Liver (tissue), 8 donors: ENCODE measurements at regions not wholly inside any gene's neighbourhood (a gene's known extent, or its start where the extent isn't known, plus 50 kb on each side); places are given as distances from the start of the nearest gene placed in this dataset.

ENCODE experiments used
- DNase-seq: peaks from one replicate; pipeline ENCODE4 v3.0.0-alpha.2; 2017; ENCODE audit warnings: low spot score
- H3K27ac ChIP-seq, 2 donors: one replicate each; pipeline ENCODE4 v1.7.0; 2013; ENCODE audit warnings: inconsistent platforms in 2 of 2, low read length in 2 of 2, control low read depth in 1 of 2, low read depth in 1 of 2, mild to moderate bottlenecking in 1 of 2
- H3K27me3 ChIP-seq, 4 donors: one replicate each; pipeline versions ENCODE4 v1.6.1 to v1.7.0; 2013; ENCODE audit warnings: low read length in 3 of 4, inconsistent platforms in 1 of 4, mild to moderate bottlenecking in 1 of 4, moderate library complexity in 1 of 4; ENCODE audit not compliant: control insufficient read depth in 4 of 4, insufficient read depth in 4 of 4
- H3K36me3 ChIP-seq, 4 donors: one replicate each; pipeline versions ENCODE4 v1.6.1 to v1.7.0; 2013; ENCODE audit warnings: low read length in 3 of 4, mild to moderate bottlenecking in 3 of 4, low read depth in 1 of 4, moderate library complexity in 1 of 4; ENCODE audit not compliant: control insufficient read depth in 4 of 4, insufficient read depth in 3 of 4
- H3K4me1 ChIP-seq, 4 donors: one replicate each; pipeline versions ENCODE4 v1.6.1 to v1.7.0; 2013; ENCODE audit warnings: low read length in 3 of 4, mild to moderate bottlenecking in 3 of 4, moderate library complexity in 1 of 4; ENCODE audit not compliant: control insufficient read depth in 4 of 4, insufficient read depth in 4 of 4
- H3K4me3 ChIP-seq, 3 donors: one replicate each; pipeline versions ENCODE4 v1.6.1 to v1.7.0; 2013; ENCODE audit warnings: low read length in 3 of 3, control low read depth in 1 of 3, low read depth in 1 of 3, mild to moderate bottlenecking in 1 of 3
- H3K9ac ChIP-seq, 2 donors: one replicate each; pipeline ENCODE4 v1.7.0; 2013; ENCODE audit warnings: low read length in 2 of 2, mild to moderate bottlenecking in 2 of 2, moderate library complexity in 2 of 2, control low read depth in 1 of 2, low read depth in 1 of 2
- H3K9me3 ChIP-seq, 4 donors: one replicate each; pipeline versions ENCODE4 v1.6.1 to v1.7.0; 2013; ENCODE audit warnings: low read length in 3 of 4; ENCODE audit not compliant: control insufficient read depth in 4 of 4
- EGR1 ChIP-seq, 2 donors: IDR thresholded peaks; 2 replicates each; pipeline ENCODE4 v1.6.1; 2016 to 2018; ENCODE audit warnings: antibody characterized with exemption in 2 of 2, low read depth in 2 of 2
- FOXA2 ChIP-seq: IDR thresholded peaks from 2 replicates; pipeline ENCODE4 v1.6.1; 2016; ENCODE audit warnings: antibody characterized with exemption
- GABPA ChIP-seq, 2 donors: IDR thresholded peaks in 1 of 2; conservative IDR thresholded peaks in 1 of 2; 2 replicates each; pipeline ENCODE4 v1.6.1; 2016; ENCODE audit warnings: antibody characterized with exemption in 2 of 2, mild to moderate bottlenecking in 1 of 2, moderate library complexity in 1 of 2
- HNF4A ChIP-seq, 2 donors: conservative IDR thresholded peaks; 2 replicates each; pipeline ENCODE4 v1.6.1; 2016; ENCODE audit warnings: antibody characterized with exemption in 2 of 2, mild to moderate bottlenecking in 2 of 2
- JUND ChIP-seq, 2 donors: IDR thresholded peaks; 2 replicates each; pipeline ENCODE4 v1.6.1; 2016; ENCODE audit warnings: antibody characterized with exemption in 2 of 2
- NR2F2 ChIP-seq: IDR thresholded peaks from 2 replicates; pipeline ENCODE4 v1.6.1; 2016; ENCODE audit warnings: antibody characterized with exemption
- RAD21 ChIP-seq, 2 donors: IDR thresholded peaks; 2 replicates each; pipeline ENCODE4 v1.6.1; 2016; ENCODE audit warnings: antibody characterized with exemption in 2 of 2, mild to moderate bottlenecking in 2 of 2
- RXRA ChIP-seq, 2 donors: IDR thresholded peaks; 2 replicates each; pipeline ENCODE4 v1.6.1; 2017 to 2018; ENCODE audit warnings: antibody characterized with exemption in 2 of 2, mild to moderate bottlenecking in 1 of 2
- SP1 ChIP-seq: IDR thresholded peaks from 2 replicates; pipeline ENCODE4 v1.6.1; 2018; ENCODE audit warnings: antibody characterized with exemption, mild to moderate bottlenecking
- TAF1 ChIP-seq: conservative IDR thresholded peaks from 2 replicates; pipeline ENCODE4 v1.6.1; 2016; ENCODE audit warnings: antibody characterized with exemption, mild to moderate bottlenecking
- YY1 ChIP-seq: IDR thresholded peaks from 2 replicates; pipeline ENCODE4 v1.6.1; 2016; ENCODE audit warnings: antibody characterized with exemption, mild to moderate bottlenecking
- WGBS: extraction: QIAGEN DNeasy Blood & Tissue Kit; methylation state at CpG from one replicate; pipeline ENCODE4 v1.1.7; 2013; 5-methylcytosine and 5-hydroxymethylcytosine counted together
- TF ChIP-seq, protein P1 (sequence below): IDR thresholded peaks from 2 replicates; pipeline ENCODE4 v1.6.1; 2016; ENCODE audit warnings: antibody characterized with exemption, mild to moderate bottlenecking
- TF ChIP-seq, protein P2 (sequence below): IDR thresholded peaks from 2 replicates; pipeline ENCODE4 v1.6.1; 2016; ENCODE audit warnings: antibody characterized with exemption
- TF ChIP-seq, protein P3 (sequence below): IDR thresholded peaks from 2 replicates; pipeline ENCODE4 v1.6.1; 2016; ENCODE audit warnings: antibody characterized with exemption
- TF ChIP-seq, protein P4 (sequence below): fragments of 150-350 bp; IDR thresholded peaks from 2 replicates; pipeline ENCODE4 v1.5.1; 2017; ENCODE audit warnings: improper control_type of control experiment, low read depth, low read length; ENCODE audit not compliant: missing input control
- donor health status: healthy.
- donor health status: healthy.
- donor health status: healthy.
- donor health status: healthy.
- donor health status: healthy.

DNA sequence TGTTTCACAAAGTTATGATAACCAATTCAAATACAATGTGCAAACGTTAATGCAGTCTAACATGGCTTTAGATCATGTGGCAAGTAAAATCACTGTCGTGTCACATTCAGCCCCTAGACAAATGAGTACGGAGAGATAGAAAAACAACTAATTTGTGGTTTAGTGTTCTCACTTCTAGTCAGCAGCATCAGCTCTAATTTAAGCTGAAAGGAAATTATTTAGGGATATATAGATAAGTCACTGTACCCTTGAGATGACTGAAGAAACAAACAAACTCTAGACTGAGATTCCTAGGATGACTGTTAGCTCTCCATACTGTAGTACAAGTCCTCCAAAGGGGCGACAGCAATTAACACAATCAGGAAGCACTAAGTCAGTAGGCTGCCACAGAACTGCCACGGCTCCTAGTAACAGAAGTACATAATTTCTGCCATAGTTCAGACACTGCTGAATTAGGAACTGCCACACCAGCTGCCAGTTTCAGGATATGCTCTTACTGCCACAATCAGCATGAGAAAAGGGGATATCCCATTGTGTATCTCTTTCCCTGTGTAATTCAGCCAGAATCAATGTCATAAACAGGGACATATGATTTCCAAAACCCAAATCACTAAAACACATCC is 150.4 kb upstream of the NEGR1 start:
- H3K36me3 ChIP-seq = no peaks in the 10 kb centered on the region
- no peaks in the 10 kb centered on the region for H3K27me3 ChIP-seq
- no peak overlapping the region for H3K27ac ChIP-seq
- no peaks in the 10 kb centered on the region for H3K4me1 ChIP-seq
- WGBS = 65% methylated on average over 5 of the region's 5 CpGs
- TF ChIP-seq, protein P1, sequence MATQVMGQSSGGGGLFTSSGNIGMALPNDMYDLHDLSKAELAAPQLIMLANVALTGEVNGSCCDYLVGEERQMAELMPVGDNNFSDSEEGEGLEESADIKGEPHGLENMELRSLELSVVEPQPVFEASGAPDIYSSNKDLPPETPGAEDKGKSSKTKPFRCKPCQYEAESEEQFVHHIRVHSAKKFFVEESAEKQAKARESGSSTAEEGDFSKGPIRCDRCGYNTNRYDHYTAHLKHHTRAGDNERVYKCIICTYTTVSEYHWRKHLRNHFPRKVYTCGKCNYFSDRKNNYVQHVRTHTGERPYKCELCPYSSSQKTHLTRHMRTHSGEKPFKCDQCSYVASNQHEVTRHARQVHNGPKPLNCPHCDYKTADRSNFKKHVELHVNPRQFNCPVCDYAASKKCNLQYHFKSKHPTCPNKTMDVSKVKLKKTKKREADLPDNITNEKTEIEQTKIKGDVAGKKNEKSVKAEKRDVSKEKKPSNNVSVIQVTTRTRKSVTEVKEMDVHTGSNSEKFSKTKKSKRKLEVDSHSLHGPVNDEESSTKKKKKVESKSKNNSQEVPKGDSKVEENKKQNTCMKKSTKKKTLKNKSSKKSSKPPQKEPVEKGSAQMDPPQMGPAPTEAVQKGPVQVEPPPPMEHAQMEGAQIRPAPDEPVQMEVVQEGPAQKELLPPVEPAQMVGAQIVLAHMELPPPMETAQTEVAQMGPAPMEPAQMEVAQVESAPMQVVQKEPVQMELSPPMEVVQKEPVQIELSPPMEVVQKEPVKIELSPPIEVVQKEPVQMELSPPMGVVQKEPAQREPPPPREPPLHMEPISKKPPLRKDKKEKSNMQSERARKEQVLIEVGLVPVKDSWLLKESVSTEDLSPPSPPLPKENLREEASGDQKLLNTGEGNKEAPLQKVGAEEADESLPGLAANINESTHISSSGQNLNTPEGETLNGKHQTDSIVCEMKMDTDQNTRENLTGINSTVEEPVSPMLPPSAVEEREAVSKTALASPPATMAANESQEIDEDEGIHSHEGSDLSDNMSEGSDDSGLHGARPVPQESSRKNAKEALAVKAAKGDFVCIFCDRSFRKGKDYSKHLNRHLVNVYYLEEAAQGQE = no peak
- no peak for TF ChIP-seq YY1
- TF ChIP-seq RXRA (IDR thresholded peaks at IDR 0.05) = no peak
- TF ChIP-seq HNF4A (conservative IDR thresholded peaks at IDR 0.05) = no peak
- TF ChIP-seq SP1 = no peak
- TF ChIP-seq, protein P2, sequence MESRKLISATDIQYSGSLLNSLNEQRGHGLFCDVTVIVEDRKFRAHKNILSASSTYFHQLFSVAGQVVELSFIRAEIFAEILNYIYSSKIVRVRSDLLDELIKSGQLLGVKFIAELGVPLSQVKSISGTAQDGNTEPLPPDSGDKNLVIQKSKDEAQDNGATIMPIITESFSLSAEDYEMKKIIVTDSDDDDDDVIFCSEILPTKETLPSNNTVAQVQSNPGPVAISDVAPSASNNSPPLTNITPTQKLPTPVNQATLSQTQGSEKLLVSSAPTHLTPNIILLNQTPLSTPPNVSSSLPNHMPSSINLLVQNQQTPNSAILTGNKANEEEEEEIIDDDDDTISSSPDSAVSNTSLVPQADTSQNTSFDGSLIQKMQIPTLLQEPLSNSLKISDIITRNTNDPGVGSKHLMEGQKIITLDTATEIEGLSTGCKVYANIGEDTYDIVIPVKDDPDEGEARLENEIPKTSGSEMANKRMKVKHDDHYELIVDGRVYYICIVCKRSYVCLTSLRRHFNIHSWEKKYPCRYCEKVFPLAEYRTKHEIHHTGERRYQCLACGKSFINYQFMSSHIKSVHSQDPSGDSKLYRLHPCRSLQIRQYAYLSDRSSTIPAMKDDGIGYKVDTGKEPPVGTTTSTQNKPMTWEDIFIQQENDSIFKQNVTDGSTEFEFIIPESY = no peak
- TF ChIP-seq EGR1 (IDR thresholded peaks at IDR 0.05; ENCODE audit: low read depth in 2 of 2) = no peak
- no peak for TF ChIP-seq JUND (IDR thresholded peaks at IDR 0.05)
- no peak for DNase-seq
- no peak overlapping the region for H3K4me3 ChIP-seq
- no peaks in the 10 kb centered on the region for H3K9me3 ChIP-seq
- no peak overlapping the region for H3K9ac ChIP-seq

DNA sequence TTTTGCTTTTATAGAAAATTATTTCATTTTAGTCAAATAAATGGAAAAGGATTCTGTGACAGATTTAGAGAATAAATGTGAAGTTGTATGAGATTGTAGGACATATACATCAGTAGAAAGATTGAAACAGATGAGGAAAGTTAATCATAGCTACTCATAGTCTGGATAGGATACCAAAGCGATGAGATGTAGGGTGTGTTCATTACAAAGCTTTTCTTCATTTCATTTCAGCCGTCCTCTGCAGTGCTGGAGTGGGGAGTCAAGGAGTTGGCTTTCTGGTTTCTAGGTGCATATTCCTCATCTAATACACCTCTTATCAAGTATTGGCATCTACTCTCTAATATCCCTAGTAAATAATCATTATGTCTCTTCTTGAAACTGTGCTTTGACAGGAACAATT is 149.5 kb upstream of the NEGR1 start:
- DNase-seq = no peak
- 77% methylated on average over 2 of the region's 2 CpGs for WGBS
- H3K27me3 ChIP-seq = no peaks in the 10 kb centered on the region

More for the DNA sequence above, 149.5 kb upstream of the NEGR1 start:
- Histone ChIP-seq H3K27ac (no peak overlapping the region), H3K9ac (no peak overlapping the region), H3K9me3 (no peaks in the 10 kb centered on the region), H3K4me1 (no peaks in the 10 kb centered on the region), H3K36me3 (no peaks in the 10 kb centered on the region), H3K4me3 (no peak overlapping the region)
- TF ChIP-seq, protein P2 = no peak
- TF ChIP-seq TAF1 (no peak), HNF4A (conservative IDR thresholded peaks at IDR 0.05) (no peak), RAD21 (IDR thresholded peaks at IDR 0.05) (no peak), NR2F2 (no peak), EGR1 (IDR thresholded peaks at IDR 0.05; ENCODE audit: low read depth in 2 of 2) (no peak), RXRA (IDR thresholded peaks at IDR 0.05) (no peak), GABPA (IDR thresholded peaks at IDR 0.05 in 1 of 2, conservative IDR thresholded peaks at IDR 0.05 in 1 of 2) (no peak), JUND (IDR thresholded peaks at IDR 0.05) (no peak), FOXA2 (no peak)
- TF ChIP-seq, protein P1 = no peak
- TF ChIP-seq, protein P3, sequence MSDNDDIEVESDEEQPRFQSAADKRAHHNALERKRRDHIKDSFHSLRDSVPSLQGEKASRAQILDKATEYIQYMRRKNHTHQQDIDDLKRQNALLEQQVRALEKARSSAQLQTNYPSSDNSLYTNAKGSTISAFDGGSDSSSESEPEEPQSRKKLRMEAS = no peak
- TF ChIP-seq, protein P4, sequence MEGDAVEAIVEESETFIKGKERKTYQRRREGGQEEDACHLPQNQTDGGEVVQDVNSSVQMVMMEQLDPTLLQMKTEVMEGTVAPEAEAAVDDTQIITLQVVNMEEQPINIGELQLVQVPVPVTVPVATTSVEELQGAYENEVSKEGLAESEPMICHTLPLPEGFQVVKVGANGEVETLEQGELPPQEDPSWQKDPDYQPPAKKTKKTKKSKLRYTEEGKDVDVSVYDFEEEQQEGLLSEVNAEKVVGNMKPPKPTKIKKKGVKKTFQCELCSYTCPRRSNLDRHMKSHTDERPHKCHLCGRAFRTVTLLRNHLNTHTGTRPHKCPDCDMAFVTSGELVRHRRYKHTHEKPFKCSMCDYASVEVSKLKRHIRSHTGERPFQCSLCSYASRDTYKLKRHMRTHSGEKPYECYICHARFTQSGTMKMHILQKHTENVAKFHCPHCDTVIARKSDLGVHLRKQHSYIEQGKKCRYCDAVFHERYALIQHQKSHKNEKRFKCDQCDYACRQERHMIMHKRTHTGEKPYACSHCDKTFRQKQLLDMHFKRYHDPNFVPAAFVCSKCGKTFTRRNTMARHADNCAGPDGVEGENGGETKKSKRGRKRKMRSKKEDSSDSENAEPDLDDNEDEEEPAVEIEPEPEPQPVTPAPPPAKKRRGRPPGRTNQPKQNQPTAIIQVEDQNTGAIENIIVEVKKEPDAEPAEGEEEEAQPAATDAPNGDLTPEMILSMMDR = no peak
